HG02852 (cell line): ENCODE measurements at regions not wholly inside any gene's neighbourhood (a gene's known extent, or its start where the extent isn't known, plus 50 kb on each side); places are given as distances from the start of the nearest gene placed in this dataset.
A peak's percentile ranks its signal among the peaks of the same experiment; 100 is the strongest.

Experiments used
- ATAC-seq: cut with Tn5 transposase; IDR thresholded peaks from one replicate; pipeline ENCODE4 v1.9.1; 2021; ENCODE audit warnings: mild to moderate bottlenecking, moderate library complexity; ENCODE audit not compliant: unreplicated experiment

GRCh38 chr2:214674278-214674677, 135.2 kb downstream of the BARD1 start:
- ATAC-seq, result peak; percentile 89

- no peak for ATAC-seq
Observed at GRCh38 chr2:214671319-214671885, 138.1 kb downstream of the BARD1 start.

GRCh38 chr2:214652473-214652872, 157.0 kb downstream of the BARD1 start:
- ATAC-seq, result no peak

GRCh38 chr2:214651451-214651850, 158.0 kb downstream of the BARD1 start:
- ATAC-seq, result no peak

- ATAC-seq, result no peak
Observed at GRCh38 chr2:214649440-214650205, 159.9 kb downstream of the BARD1 start.

- ATAC-seq, result no peak
Observed at GRCh38 chr2:214648520-214648919, 161.0 kb downstream of the BARD1 start.

GRCh38 chr2:214631406-214631805, 178.1 kb downstream of the BARD1 start:
- ATAC-seq, result no peak

GRCh38 chr2:214630402-214631045, 179.0 kb downstream of the BARD1 start:
- no peak for ATAC-seq

GRCh38 chr2:214629875-214630274, 179.6 kb downstream of the BARD1 start:
- no peak for ATAC-seq
